Right lobe of liver (tissue), 4 donors: ENCODE measurements at regions not wholly inside any gene's neighbourhood (a gene's known extent, or its start where the extent isn't known, plus 50 kb on each side); places are given as distances from the start of the nearest gene placed in this dataset.

Experiments used
- CTCF ChIP-seq, 4 donors: fragments of 200-600 bp in 3 of 4; fragments of 450-650 bp in 1 of 4; IDR thresholded peaks; one replicate each; pipeline versions ENCODE4 v1.5.1 to v1.8.0; 2016 to 2022; ENCODE audit warnings: antibody characterized with exemption in 4 of 4, mild to moderate bottlenecking in 2 of 4
- POLR2A ChIP-seq: fragments of 450-650 bp; IDR thresholded peaks from one replicate; pipeline ENCODE4 v1.6.1; 2017; ENCODE audit warnings: antibody characterized with exemption, mild to moderate bottlenecking
- donor health status: DM: no; HTN: no; CAD: no.
- donor health status: DM: no; HTN: no; CAD: no.
- donor health status: DM: no; HTN: yes; CAD: no.

- no peak for TF ChIP-seq CTCF (IDR thresholded peaks at IDR 0.05)
- no peak for TF ChIP-seq POLR2A
These were observed 1069.3 kb upstream of the CNTNAP5 start for GRCh38 chr2:122955776-122956175.
